ENCODE measurements at regions not wholly inside any gene's neighbourhood (a gene's known extent, or its start where the extent isn't known, plus 50 kb on each side); places are given as distances from the start of the nearest gene placed in this dataset.
"Not testable (repeated sequence)": the region's sequence is repeated elsewhere in the genome, so short reads cannot be mapped to it uniquely, and the experiment has no call there.

GRCh38 chr4:20196476-20196875, 55.2 kb upstream of the SLIT2 start:
- DNase-seq = no peak

DNA sequence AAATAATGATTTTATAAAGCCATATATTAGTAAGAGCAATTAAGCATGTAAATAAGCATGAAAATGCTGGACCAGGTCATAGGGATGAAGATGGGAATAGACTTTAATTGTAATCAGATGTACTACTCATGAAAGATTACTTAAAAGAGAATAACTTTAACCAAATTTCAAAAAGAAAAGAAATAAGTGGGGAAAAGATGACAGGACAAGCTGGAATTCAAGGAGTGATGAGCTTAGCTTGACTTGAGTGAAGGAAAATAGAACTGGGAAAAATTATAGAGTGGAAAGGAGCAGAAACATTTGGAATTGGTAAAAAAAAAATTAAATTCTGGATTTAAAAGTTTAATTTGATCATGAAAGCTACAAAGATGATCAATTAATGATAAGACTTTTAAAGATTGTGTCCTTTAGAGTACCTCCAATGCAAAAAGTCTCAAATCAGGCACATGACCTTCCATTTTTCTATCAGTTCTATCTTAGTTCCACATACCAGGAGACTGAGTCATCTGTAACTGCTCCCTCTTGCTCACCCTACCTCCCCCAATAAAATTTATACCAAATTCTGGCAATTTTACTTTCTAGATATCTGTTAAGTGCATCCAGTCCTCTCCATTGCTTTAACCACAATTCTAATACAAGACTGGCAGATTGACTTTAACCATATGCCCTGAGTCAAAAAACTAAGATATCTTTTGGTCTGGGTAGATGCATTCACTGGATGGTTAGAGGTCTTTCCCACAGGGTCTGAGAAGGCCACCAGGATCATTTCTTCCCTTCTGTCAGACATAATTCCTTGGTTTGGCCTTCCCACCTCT, 56.4 kb upstream of the SLIT2 start:
- no peak for DNase-seq

DNA sequence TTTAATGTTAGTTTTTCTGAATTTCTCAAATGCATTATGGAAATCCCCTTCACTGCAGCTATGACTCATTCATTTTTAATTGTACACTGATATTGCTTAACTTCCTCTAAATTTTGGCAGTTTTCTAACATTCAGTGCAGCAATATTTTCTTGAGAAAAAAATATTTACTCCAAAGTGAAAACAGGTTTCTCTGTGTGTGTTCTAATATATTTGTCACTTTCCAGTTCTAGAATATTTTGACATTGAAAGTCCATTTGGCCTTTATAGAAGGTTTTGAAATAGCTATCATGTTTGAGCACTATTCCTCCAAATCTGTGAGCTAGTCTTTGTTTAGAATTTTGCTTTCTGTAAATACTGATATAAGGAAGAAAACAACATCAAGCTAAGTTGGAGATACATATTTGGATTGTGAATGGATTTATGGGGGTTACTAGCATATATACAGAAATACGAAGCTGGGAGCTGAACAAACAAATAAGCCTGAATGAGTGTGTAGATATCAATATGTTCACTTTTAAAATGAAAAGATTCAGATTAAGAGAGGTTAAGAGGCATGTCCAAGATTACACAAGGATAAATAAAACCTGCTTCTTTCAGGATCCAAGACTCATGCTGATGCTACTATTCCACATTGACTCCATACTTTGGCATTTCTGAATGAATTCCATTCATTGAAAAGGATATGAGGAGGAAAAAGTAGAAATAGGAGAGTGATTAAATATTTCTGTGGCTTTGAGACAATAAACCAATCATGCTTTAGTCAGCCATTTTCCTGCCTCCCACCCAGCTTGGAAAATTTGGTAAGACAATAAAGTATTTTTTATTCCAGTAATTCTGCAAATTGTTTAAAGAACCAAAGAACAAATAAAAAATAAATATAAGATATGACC, 57.3 kb upstream of the SLIT2 start:
- peak in 1 of 2 donors; percentile 32 for DNase-seq

DNA sequence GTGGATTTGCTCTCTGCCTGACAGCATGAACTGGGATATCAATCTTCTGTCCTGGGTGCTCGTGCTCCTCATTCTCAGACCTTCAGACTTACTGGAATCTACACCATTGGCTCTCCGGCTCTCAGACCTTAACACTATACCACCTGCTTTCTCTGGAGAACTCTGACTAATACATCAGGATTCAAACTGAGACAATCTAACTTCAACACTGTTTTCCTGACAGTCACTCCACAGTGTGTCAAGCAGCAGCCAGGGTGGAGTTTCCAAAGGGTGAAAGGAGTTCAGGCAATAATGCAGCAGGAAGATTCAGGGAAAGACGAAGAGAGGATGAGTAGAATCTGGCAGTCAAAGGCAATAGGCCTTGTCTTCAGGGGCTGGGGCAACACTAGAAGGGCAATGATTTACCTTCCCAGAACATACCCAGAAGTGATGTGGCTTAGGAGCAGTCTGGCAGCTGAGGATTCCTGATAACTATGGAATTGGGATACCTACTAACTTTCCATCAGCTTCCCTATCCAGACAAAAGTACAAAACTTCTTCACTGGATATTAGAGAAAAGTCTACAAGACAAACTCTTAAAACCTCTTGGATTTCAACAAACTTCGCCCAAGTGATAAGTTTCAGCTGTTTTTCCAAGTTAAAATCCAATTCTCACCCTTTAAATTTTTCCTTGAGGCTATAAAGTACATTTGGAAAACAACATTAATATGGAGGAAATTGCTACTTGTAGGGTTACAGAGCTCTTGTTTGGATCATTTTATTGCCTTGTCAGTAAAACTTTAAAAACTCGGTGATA, 58.4 kb upstream of the SLIT2 start:
- no peak for DNase-seq

- DNase-seq = no peak
These were observed 59.0 kb upstream of the SLIT2 start for GRCh38 chr4:20192736-20193135.

DNA sequence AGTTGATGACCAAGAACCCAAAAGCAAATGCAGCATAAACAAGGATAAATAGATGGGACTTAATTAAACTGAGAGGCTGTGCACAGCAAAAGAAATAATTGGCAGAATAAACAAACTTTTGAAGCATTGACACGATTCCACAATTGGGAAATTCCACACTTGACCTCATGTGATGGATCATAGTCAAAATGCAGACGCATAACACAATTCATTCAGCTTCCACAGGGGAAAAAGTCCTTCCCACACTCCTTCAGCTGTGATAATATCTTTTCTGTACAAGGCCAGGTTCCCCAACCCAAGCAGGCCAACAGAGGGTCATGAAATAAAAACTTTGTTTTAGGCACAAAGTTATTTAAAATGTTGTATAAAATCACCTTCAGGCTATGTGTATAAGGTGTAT, 66.6 kb upstream of the SLIT2 start:
- DNase-seq = no peak

- DNase-seq = not testable (repeated sequence)
These were observed 68.6 kb upstream of the SLIT2 start for GRCh38 chr4:20183131-20183530.

DNA sequence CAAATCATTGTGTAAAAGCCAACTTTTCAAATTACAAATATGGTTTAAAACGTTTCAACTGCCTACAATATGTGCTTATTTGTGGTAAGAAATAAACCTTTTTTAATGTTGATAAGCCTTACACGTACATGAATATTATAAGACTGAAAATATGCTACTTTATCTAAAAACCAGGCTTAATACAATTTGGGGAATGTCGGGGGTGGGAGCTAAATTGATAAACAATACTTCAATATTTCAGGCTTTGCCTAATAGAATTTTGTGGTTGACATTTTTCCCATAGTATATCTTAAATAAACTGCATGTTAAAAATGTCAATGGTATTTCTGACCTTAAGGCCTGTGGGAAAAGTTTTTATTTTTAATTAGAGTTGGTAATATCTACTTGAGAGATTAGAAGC, 69.8 kb upstream of the SLIT2 start:
- no peak for DNase-seq

DNA sequence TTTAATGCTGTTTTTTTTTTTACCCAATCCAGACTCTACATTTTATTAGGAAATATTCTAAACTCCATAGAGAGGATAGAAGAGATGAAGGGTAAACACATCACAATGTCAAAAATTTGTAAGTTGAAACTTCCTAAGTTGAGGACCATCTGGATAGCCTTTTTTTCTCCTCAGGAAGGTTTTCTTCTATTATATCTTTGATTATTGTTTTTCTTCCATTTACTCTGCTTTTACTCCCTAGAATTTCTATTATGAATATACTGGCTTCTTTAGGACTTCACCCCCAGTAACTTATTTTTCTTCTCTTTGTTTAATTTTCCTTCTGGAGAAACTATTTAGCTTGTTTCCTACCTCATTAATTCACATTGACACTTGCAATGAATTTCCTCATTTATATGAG, 71.2 kb upstream of the SLIT2 start:
- no peak for DNase-seq

DNA sequence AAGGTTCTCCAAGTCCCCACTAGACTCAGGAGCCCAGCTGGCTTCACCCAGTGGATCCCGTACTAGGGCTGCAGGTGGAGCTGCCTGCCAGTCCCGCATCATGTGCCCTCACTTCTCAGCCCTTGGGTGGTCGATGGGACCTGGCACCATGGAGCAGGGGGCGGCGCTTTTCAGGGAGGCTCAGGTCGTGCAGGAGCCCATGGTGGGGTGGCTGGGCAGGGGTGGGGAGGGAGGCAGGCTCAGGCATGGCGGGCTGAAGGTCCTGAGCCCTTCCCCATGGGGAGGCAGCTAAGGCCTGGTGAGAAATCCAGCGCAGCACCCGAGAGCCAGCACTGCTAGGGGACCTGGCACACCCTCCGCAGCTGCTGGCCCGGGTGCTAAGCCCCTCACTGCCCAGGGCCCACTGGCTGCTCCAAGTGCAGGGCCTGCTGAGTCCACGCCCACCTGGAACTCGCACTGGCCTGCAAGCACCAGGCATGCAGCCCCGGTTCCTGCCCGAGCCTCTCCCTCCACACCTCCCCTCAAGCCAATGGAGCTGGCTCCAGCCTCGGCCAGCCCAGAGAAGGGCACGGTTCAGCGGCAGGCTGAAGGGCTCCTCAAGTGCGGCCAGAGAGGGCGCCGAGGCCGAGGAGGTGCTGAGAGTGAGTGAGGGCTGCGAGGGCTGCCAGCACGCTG, 72.7 kb upstream of the SLIT2 start:
- no peak for DNase-seq

DNA sequence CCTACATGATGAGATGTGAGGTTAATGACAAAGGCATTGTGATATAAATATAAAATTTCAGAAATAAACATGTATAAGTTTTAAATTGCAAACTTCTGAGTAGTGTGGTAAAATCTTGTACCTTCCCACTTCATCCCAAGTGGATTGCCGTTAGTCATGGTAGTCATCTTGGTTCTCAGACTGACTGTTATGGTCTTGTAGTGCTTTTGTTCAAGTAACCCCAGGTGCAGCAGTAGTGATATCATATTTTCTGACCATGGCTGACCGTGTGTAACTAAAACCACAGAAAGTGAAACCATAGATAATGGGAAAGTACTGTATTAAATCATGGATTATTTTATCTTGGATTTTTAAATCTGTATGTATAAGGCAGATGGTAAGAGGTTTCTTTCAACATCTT, 74.8 kb upstream of the SLIT2 start:
- no peak for DNase-seq

- no peak for DNase-seq
These were observed 79.5 kb upstream of the SLIT2 start for GRCh38 chr4:20172070-20172760.

DNA sequence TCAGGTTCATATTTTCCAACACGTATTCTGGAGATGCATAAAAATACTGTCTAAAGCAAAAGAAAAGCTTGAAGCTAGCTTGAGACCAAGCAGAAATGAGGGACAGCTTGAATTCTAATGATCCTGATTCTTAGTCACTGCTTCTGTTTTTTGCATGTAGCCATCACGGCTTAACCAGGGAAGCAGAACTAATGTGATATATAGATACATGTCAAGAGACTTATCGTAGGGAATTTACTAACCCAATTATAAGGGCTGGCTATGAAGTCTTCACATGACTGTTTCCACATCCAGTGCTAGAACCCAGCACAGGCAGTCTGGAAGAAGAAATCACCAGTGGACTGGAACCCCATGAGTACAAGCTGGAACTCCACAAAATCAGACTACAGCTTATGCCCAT, 85.2 kb upstream of the SLIT2 start:
- no peak for DNase-seq

DNA sequence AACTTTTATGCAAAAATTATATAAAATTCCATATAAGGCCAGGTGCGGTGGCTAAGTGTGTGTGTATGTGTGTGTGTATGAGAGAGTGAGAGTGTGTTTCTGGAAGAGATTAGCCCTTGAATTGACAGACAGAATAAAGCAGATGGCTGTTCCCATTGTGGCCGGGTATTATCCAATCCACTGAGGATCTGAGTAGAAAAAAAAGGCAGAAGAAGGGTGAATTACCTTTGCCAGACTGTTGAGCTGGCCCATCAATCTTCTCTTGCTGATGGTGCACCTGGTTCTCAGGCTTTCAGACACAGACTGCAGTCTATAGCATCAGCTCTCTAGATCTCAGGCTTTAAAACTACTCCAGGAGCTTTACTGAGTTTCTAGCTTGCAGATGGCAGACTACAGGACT, 92.2 kb upstream of the SLIT2 start:
- no peak for DNase-seq

GRCh38 chr4:20158195-20158594, 93.5 kb upstream of the SLIT2 start:
- no peak for DNase-seq

DNA sequence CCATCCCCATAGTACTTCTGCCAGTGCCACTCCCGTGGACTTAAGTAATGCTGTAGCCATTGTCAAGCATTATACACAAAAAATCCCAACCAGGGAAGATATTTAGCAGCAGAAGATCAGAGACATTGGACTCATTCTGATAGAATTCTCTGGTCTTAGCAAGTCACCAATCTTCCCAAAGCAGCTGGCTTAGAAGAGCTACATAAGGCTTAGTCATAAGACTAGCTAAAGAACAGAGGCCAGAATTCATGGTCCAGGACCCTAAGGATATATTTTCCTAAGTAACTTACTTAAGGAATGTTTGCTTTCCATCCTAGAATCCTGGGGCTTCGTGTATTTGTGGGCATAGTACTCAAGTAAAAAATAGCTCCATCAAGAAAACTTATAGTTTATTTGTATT, 100.3 kb upstream of the SLIT2 start:
- no peak for DNase-seq

- not testable (repeated sequence) for DNase-seq
These were observed 102.6 kb upstream of the SLIT2 start for GRCh38 chr4:20149143-20149542.

DNA sequence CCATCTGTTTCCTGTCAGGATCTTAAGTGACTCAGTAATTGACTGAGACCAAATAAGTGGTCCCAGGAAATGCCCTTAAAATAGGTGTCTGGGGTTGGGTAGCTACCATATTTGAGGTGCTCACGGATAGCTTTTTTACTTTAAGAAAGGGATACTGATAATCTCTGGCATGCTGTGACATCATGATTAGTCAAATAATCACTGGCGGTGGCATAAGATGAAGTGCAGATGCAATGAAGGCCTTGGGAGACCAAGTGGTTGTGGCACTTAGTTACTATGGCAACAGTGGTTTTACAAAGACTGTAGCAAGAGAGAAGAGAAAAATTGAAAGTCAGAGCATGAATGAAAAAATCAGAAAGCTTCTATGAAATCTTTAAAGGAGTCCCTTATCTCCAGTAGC, 114.5 kb upstream of the SLIT2 start:
- DNase-seq = no peak

DNA sequence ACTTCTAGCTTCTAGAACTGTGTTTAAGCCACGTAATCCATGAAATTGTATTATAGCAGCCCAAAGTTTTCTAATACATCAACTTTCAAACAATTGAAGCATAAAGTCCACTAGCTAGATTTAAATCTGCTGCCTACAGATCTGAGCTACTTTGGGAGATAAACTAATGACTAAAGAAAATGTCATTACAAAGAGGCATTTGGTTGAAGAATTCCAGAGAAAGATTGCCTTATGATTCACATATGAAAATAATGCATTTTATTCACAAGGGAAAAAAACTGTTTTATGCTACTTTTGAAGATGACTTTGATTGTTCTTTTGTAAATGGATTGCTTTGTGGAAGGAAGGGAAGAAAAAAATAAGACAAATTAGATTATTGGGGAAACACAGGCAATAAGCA, 124.1 kb upstream of the SLIT2 start:
- DNase-seq = no peak

DNA sequence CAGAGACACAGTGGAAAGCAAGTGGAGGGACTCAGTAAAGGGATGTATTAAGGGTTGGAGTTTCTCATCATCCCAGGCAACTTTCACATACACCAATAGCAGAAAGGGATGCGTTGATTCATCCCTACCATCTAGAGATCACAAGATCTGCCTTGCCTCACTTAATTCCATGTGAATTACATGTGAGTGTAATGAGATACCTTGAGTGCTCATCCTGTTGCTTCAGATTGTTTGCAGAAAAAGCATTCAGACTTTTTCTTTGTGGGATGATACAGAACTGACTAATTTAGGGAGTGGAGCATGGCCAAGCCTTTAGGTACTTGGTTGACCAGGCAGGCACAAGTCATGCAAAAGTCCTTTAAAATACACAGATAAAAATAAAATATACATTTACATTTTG, 124.8 kb upstream of the SLIT2 start:
- DNase-seq = no peak

- no peak for DNase-seq
These were observed 127.2 kb upstream of the SLIT2 start for GRCh38 chr4:20124317-20125026.
